ENCODE measurements at regions not wholly inside any gene's neighbourhood (a gene's known extent, or its start where the extent isn't known, plus 50 kb on each side); places are given as distances from the start of the nearest gene placed in this dataset.

- Histone ChIP-seq H3K27ac (ENCODE audit: low read length) (no peak overlapping the region), H3K36me3 (ENCODE audit: control insufficient read depth, insufficient read depth, low read length) (no peaks in the 10 kb centered on the region), H3K27me3 (ENCODE audit: control insufficient read depth, insufficient read depth, low read length) (no peaks in the 10 kb centered on the region), H3K9me3 (ENCODE audit: control insufficient read depth, insufficient read depth, low read length) (no peaks in the 10 kb centered on the region), H3K4me3 (ENCODE audit: low read length) (no peak overlapping the region), H3K4me1 (ENCODE audit: control insufficient read depth, insufficient read depth, low read length) (0 out of 2 replicates have a peak, but pooled peaks cover under 1% of the 10 kb centered on the region)
- DNase-seq (ENCODE audit: low read depth, low spot score) = no peak
- WGBS (ENCODE audit: insufficient coverage, insufficient read length) = no CpG with 5 or more reads among the region's 12 CpGs
These were observed 108.0 kb upstream of the PPP1R26 start for GRCh38 chr9:135371535-135371934.

GRCh38 chr9:135372036-135372435 is 107.5 kb upstream of the PPP1R26 start:
- DNase-seq (ENCODE audit: low read depth, low spot score) = no peak
- no CpG with 5 or more reads among the region's 16 CpGs for WGBS (ENCODE audit: insufficient coverage, insufficient read length)
- Histone ChIP-seq H3K27me3 (ENCODE audit: control insufficient read depth, insufficient read depth, low read length) (no peaks in the 10 kb centered on the region), H3K4me1 (ENCODE audit: control insufficient read depth, insufficient read depth, low read length) (no peaks in the 10 kb centered on the region), H3K27ac (ENCODE audit: low read length) (no peak overlapping the region), H3K4me3 (ENCODE audit: low read length) (no peak overlapping the region), H3K36me3 (ENCODE audit: control insufficient read depth, insufficient read depth, low read length) (no peaks in the 10 kb centered on the region), H3K9me3 (ENCODE audit: control insufficient read depth, insufficient read depth, low read length) (no peaks in the 10 kb centered on the region)

- Histone ChIP-seq H3K36me3 (ENCODE audit: control insufficient read depth, insufficient read depth, low read length) (no peaks in the 10 kb centered on the region), H3K4me3 (ENCODE audit: low read length) (no peak overlapping the region), H3K27me3 (ENCODE audit: control insufficient read depth, insufficient read depth, low read length) (no peaks in the 10 kb centered on the region), H3K4me1 (ENCODE audit: control insufficient read depth, insufficient read depth, low read length) (no peaks in the 10 kb centered on the region), H3K27ac (ENCODE audit: low read length) (no peak overlapping the region), H3K9me3 (ENCODE audit: control insufficient read depth, insufficient read depth, low read length) (no peaks in the 10 kb centered on the region)
- no CpG with 5 or more reads among the region's 21 CpGs for WGBS (ENCODE audit: insufficient coverage, insufficient read length)
- no peak for DNase-seq (ENCODE audit: low read depth, low spot score)
These were observed 107.0 kb upstream of the PPP1R26 start for GRCh38 chr9:135372501-135373008.

GRCh38 chr9:135373151-135373685 is 106.4 kb upstream of the PPP1R26 start:
- DNase-seq (ENCODE audit: low read depth, low spot score) = no peak
- no CpG with 5 or more reads among the region's 22 CpGs for WGBS (ENCODE audit: insufficient coverage, insufficient read length)
- Histone ChIP-seq H3K4me1 (ENCODE audit: control insufficient read depth, insufficient read depth, low read length) (no peaks in the 10 kb centered on the region), H3K36me3 (ENCODE audit: control insufficient read depth, insufficient read depth, low read length) (no peaks in the 10 kb centered on the region), H3K9me3 (ENCODE audit: control insufficient read depth, insufficient read depth, low read length) (no peaks in the 10 kb centered on the region), H3K27me3 (ENCODE audit: control insufficient read depth, insufficient read depth, low read length) (no peaks in the 10 kb centered on the region), H3K27ac (ENCODE audit: low read length) (no peak overlapping the region), H3K4me3 (ENCODE audit: low read length) (no peak overlapping the region)

- no peak for DNase-seq (ENCODE audit: low read depth, low spot score)
- no CpG with 5 or more reads among the region's 10 CpGs for WGBS (ENCODE audit: insufficient coverage, insufficient read length)
- Histone ChIP-seq H3K36me3 (ENCODE audit: control insufficient read depth, insufficient read depth, low read length) (no peaks in the 10 kb centered on the region), H3K9me3 (ENCODE audit: control insufficient read depth, insufficient read depth, low read length) (no peaks in the 10 kb centered on the region), H3K4me3 (ENCODE audit: low read length) (no peak overlapping the region), H3K27ac (ENCODE audit: low read length) (no peak overlapping the region), H3K27me3 (ENCODE audit: control insufficient read depth, insufficient read depth, low read length) (no peaks in the 10 kb centered on the region), H3K4me1 (ENCODE audit: control insufficient read depth, insufficient read depth, low read length) (no peaks in the 10 kb centered on the region)
These were observed 105.8 kb upstream of the PPP1R26 start for GRCh38 chr9:135373820-135374219.

DNA sequence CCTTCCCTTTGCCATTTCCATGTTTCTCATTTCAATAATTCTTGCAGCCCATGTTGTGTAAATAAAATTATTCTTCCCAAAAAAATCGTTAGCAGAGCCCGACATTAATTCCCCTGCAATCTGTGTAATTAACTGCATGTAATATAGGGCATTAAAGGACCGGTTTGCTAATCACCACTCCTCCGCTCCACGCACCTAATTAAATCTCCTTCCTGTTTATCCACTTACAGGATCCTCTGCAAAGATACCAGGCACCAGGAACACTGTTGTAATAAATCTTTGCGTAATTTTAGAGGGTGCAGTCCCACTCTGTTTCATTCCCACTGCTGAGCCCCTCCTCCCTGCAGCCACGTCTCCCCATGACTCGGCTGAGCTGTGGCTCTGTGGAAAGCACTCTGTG is 105.0 kb upstream of the PPP1R26 start:
- Histone ChIP-seq H3K27ac (ENCODE audit: low read length) (no peak overlapping the region), H3K4me3 (ENCODE audit: low read length) (no peak overlapping the region)
- no CpG with 5 or more reads among the region's 8 CpGs for WGBS (ENCODE audit: insufficient coverage, insufficient read length)

GRCh38 chr9:135375001-135375400 is 104.6 kb upstream of the PPP1R26 start:
- no peak overlapping the region for H3K27ac ChIP-seq (ENCODE audit: low read length)
- no peak overlapping the region for H3K4me3 ChIP-seq (ENCODE audit: low read length)
- no peak for DNase-seq (ENCODE audit: low read depth, low spot score)
- H3K36me3 ChIP-seq (ENCODE audit: control insufficient read depth, insufficient read depth, low read length) = no peaks in the 10 kb centered on the region
- no CpG with 5 or more reads among the region's 17 CpGs for WGBS (ENCODE audit: insufficient coverage, insufficient read length)
- no peaks in the 10 kb centered on the region for H3K4me1 ChIP-seq (ENCODE audit: control insufficient read depth, insufficient read depth, low read length)
- H3K9me3 ChIP-seq (ENCODE audit: control insufficient read depth, insufficient read depth, low read length) = no peaks in the 10 kb centered on the region
- H3K27me3 ChIP-seq (ENCODE audit: control insufficient read depth, insufficient read depth, low read length) = no peaks in the 10 kb centered on the region

More for the DNA sequence above, 105.0 kb upstream of the PPP1R26 start:
- DNase-seq (ENCODE audit: low read depth, low spot score) = no peak
- Histone ChIP-seq H3K4me1 (ENCODE audit: control insufficient read depth, insufficient read depth, low read length) (no peaks in the 10 kb centered on the region), H3K27me3 (ENCODE audit: control insufficient read depth, insufficient read depth, low read length) (no peaks in the 10 kb centered on the region), H3K9me3 (ENCODE audit: control insufficient read depth, insufficient read depth, low read length) (no peaks in the 10 kb centered on the region), H3K36me3 (ENCODE audit: control insufficient read depth, insufficient read depth, low read length) (no peaks in the 10 kb centered on the region)

- DNase-seq (ENCODE audit: low read depth, low spot score) = no peak
- Histone ChIP-seq H3K4me3 (ENCODE audit: low read length) (no peak overlapping the region), H3K4me1 (ENCODE audit: control insufficient read depth, insufficient read depth, low read length) (no peaks in the 10 kb centered on the region), H3K27me3 (ENCODE audit: control insufficient read depth, insufficient read depth, low read length) (no peaks in the 10 kb centered on the region), H3K27ac (ENCODE audit: low read length) (no peak overlapping the region), H3K9me3 (ENCODE audit: control insufficient read depth, insufficient read depth, low read length) (no peaks in the 10 kb centered on the region), H3K36me3 (ENCODE audit: control insufficient read depth, insufficient read depth, low read length) (no peaks in the 10 kb centered on the region)
- whole genome bisulfite sequencing (ENCODE audit: insufficient coverage, insufficient read length) = no CpG with 5 or more reads among the region's 22 CpGs
These were observed 102.9 kb upstream of the PPP1R26 start for GRCh38 chr9:135376511-135377265.

DNA sequence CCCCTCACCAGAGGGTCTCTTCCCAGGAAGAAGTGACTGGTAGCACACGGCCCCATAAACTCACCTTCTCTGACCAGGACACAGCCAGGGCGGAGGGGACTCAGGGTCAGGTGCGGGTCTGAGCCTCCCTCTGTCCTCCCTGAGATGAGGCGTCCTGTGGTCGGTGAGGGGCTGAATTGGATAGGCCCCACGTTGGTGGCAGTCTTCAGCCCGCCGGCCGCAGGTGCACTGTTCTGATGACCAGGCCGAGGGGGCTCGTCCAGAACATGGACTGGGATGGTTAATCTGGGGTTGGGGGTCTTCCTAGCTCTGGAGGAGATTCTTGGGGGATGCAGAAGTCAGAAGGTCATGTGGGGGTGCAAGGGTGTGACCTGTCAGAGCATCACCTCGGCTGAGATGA is 102.2 kb upstream of the PPP1R26 start:
- no peak overlapping the region for H3K4me3 ChIP-seq (ENCODE audit: low read length)
- no peaks in the 10 kb centered on the region; the same call in 1 of the 2 replicates for H3K4me1 ChIP-seq (ENCODE audit: control insufficient read depth, insufficient read depth, low read length)
- H3K27me3 ChIP-seq (ENCODE audit: control insufficient read depth, insufficient read depth, low read length) = no peaks in the 10 kb centered on the region
- no CpG with 5 or more reads among the region's 12 CpGs for WGBS (ENCODE audit: insufficient coverage, insufficient read length)
- no peaks in the 10 kb centered on the region for H3K9me3 ChIP-seq (ENCODE audit: control insufficient read depth, insufficient read depth, low read length)
- H3K36me3 ChIP-seq (ENCODE audit: control insufficient read depth, insufficient read depth, low read length) = no peaks in the 10 kb centered on the region
- no peak for DNase-seq (ENCODE audit: low read depth, low spot score)
- H3K27ac ChIP-seq (ENCODE audit: low read length) = no peak overlapping the region

- H3K27me3 ChIP-seq (ENCODE audit: control insufficient read depth, insufficient read depth, low read length) = no peaks in the 10 kb centered on the region
- WGBS (ENCODE audit: insufficient coverage, insufficient read length) = no CpG with 5 or more reads among the region's 15 CpGs
These were observed 100.8 kb upstream of the PPP1R26 start for GRCh38 chr9:135378751-135379150.

More at GRCh38 chr9:135378751-135379150, 100.8 kb upstream of the PPP1R26 start:
- H3K9me3 ChIP-seq (ENCODE audit: control insufficient read depth, insufficient read depth, low read length) = no peaks in the 10 kb centered on the region
- DNase-seq (ENCODE audit: low read depth, low spot score) = no peak
- no peaks in the 10 kb centered on the region; the same call in 1 of the 2 replicates for H3K4me1 ChIP-seq (ENCODE audit: control insufficient read depth, insufficient read depth, low read length)
- no peak overlapping the region for H3K4me3 ChIP-seq (ENCODE audit: low read length)
- H3K27ac ChIP-seq (ENCODE audit: low read length) = no peak overlapping the region
- H3K36me3 ChIP-seq (ENCODE audit: control insufficient read depth, insufficient read depth, low read length) = no peaks in the 10 kb centered on the region

All from iPS DF 6.9 (cell line).